ENCODE measurements at regions not wholly inside any gene's neighbourhood (a gene's known extent, or its start where the extent isn't known, plus 50 kb on each side); places are given as distances from the start of the nearest gene placed in this dataset.

DNA sequence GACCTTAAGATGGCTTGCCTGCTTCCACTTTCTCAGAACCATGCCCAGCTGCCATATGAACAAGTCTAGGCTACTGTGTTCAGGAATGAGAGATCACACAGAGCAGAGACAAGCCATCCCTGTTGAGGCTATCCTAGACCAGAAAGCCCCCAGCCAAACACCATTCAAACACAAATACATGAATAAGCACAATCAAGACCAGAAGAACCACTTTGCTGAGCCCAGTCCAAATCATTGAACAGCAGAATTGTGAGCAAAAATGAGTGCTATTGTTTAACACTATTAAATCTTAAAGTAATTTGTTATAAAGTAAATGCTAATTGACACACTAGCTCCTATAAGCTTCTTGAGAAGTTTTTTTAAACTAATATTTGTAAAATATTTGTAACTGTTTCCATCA lies 79.0 kb upstream of the LYZL1 start (continued):
- TF ChIP-seq ZBED1 (IDR thresholded peaks at IDR 0.05; ENCODE audit: borderline replicate concordance) = no peak
- TF ChIP-seq SREBF2 (IDR thresholded peaks at IDR 0.05; ENCODE audit: low read length) = no peak
- TF ChIP-seq RUNX3 (IDR thresholded peaks at IDR 0.05; ENCODE audit: low read length) = no peak
- no peak for TF ChIP-seq HDGF (IDR thresholded peaks at IDR 0.05)
- no peak for TF ChIP-seq NFYA (IDR thresholded peaks at IDR 0.05; ENCODE audit: borderline replicate concordance, low read depth, low read length)
- no peak for TF ChIP-seq SMARCA5 (IDR thresholded peaks at IDR 0.05)
- no peak for TF ChIP-seq POLR2AphosphoS2 (IDR thresholded peaks at IDR 0.05; ENCODE audit: low read depth, low read length)
- no peak for TF ChIP-seq EZH2 (IDR thresholded peaks at IDR 0.05; ENCODE audit: borderline replicate concordance, control insufficient read depth, low read depth, low read length)
- TF ChIP-seq NKRF (conservative IDR thresholded peaks at IDR 0.05) = no peak

DNA sequence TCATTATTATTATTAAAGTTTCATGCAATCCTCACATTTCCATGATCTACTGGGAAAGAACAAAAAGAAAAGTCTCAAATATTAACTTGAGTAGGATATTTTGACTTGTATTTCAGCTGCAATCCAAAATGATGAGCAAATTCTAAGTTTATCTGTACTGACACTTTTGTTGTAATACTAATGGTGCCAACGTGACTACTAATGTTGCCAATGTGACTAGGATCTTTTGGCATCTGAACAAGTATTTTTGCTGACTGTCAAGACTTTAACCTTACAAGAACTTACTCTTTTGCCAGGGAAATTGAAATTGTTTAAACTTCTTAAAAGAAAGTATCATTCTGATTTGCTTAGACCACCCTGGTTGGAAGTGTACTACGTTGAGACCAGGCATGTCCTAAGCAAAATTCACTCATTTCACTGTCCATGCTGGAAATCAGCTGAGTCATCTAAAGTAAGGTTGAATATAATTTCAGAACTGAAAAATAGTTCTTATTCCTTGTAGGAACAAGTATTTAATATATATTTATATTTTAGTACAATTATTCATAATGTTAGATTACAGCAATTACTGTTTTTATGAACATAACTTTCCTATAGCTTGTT lies 78.5 kb upstream of the LYZL1 start:
- SMC1A ChIA-PET (ENCODE audit: uncharacterized antibody, unreplicated experiment) = no interaction called here
- Histone ChIP-seq H4K20me1 (ENCODE audit: control insufficient read depth, insufficient read depth) (no peaks in the 10 kb centered on the region), H3K27ac (ENCODE audit: control insufficient read depth, insufficient read depth) (no peak overlapping the region), H3K9me3 (replicated peaks; ENCODE audit: control insufficient read depth, insufficient read depth, low read length) (no peaks in the 10 kb centered on the region), H2AFZ (ENCODE audit: control insufficient read depth, low read depth, low read length) (no peak overlapping the region), H3K4me3 (no peak overlapping the region), H3K79me2 (ENCODE audit: control insufficient read depth, insufficient read depth, low read length) (no peaks in the 10 kb centered on the region), H3K4me2 (ENCODE audit: control insufficient read depth, insufficient read depth) (no peak overlapping the region), H3K36me3 (ENCODE audit: control insufficient read depth in 2 of 2, insufficient read depth in 2 of 2, low read length in 1 of 2) (no peaks in the 10 kb centered on the region), H3K9ac (ENCODE audit: control insufficient read depth, insufficient read depth, low read length) (no peak overlapping the region), H3K27me3 (replicated peaks in 1 of 2; ENCODE audit: control insufficient read depth in 2 of 2, insufficient read depth in 2 of 2, low read length in 1 of 2) (no peaks in the 10 kb centered on the region), H3K4me1 (ENCODE audit: control insufficient read depth, insufficient read depth, low read length) (no peaks in the 10 kb centered on the region)
- WGBS (ENCODE audit: insufficient coverage, insufficient replicate concordance, low lambda C conversion rate, missing lambda C conversion rate) = 0% methylated on average over 2 of the region's 2 CpGs
- BruUV-seq (replicated peaks) = no TSS peak
- intact Hi-C loops (cut with micrococcal nuclease; ENCODE audit: unreplicated experiment) = no loop called here
- RAD21 ChIA-PET (ENCODE audit: unreplicated experiment) = no interaction called here
- DNase-seq (ENCODE audit: low read depth, low spot score) (no peak), ATAC-seq (no peak), FAIRE-seq (no peak)
- TF ChIP-seq SRF (IDR thresholded peaks at IDR 0.05; ENCODE audit: low read depth in 2 of 2, low read length in 2 of 2) = no peak
- TF ChIP-seq TCF3 (IDR thresholded peaks at IDR 0.05; ENCODE audit: borderline replicate concordance, insufficient read depth, low read depth, low read length) = no peak
- no peak for TF ChIP-seq SUPT20H (IDR thresholded peaks at IDR 0.05; ENCODE audit: borderline replicate concordance, control insufficient read depth, low read depth, low read length)
- no peak for TF ChIP-seq CREB1 (IDR thresholded peaks at IDR 0.05; ENCODE audit: low read depth)
- CTCF ChIA-PET = no interaction called here
- POLR2A ChIA-PET = no interaction called here
- in situ Hi-C loops (cut with MboI) = no loop called here

Data from GM12878 (cell line).